ENCODE measurements at regions not wholly inside any gene's neighbourhood (a gene's known extent, or its start where the extent isn't known, plus 50 kb on each side); places are given as distances from the start of the nearest gene placed in this dataset.

- DNase-seq: no peak
- H3K4me1 ChIP-seq (ENCODE audit: control insufficient read depth in 5 of 5, insufficient read depth in 5 of 5, low read length in 5 of 5): peaks cover 0 to 4% (median 0%) of the 10 kb centered on the region in 5 donors
- no peaks in the 10 kb centered on the region for H3K27me3 ChIP-seq (ENCODE audit: control insufficient read depth in 3 of 3, insufficient read depth in 3 of 3, low read length in 2 of 3)
- WGBS, 2 donors: 91 to 92% methylated on average over 7 of the region's 7 CpGs
- no peaks in the 10 kb centered on the region for H3K36me3 ChIP-seq (ENCODE audit: control insufficient read depth in 4 of 4, insufficient read depth in 4 of 4, low read length in 4 of 4)
- ATAC-seq (ENCODE audit: insufficient read depth, low FRiP score): no peak
- peaks cover 0 to 2% (median 1%) of the 10 kb centered on the region in 4 donors for H3K9me3 ChIP-seq (ENCODE audit: control insufficient read depth in 4 of 4, insufficient read depth in 3 of 4, low read length in 3 of 4)
- H3K27ac ChIP-seq (ENCODE audit: low read depth in 1 of 2, low read length in 1 of 2): no peak overlapping the region
- H3K4me3 ChIP-seq: no peak overlapping the region
- H3K9ac ChIP-seq (ENCODE audit: insufficient read depth in 1 of 2, low read length in 2 of 2): no peak overlapping the region
- no peak for TF ChIP-seq CTCF (IDR thresholded peaks at IDR 0.05; ENCODE audit: control extremely low read depth, extremely low read depth)
Measured at GRCh38 chr14:65318636-65319506, 93.7 kb upstream of the FUT8 start.

GRCh38 chr14:65320661-65321308, 91.7 kb upstream of the FUT8 start:
- Histone ChIP-seq H3K27ac (ENCODE audit: low read depth in 1 of 2, low read length in 1 of 2) (no peak overlapping the region), H3K27me3 (ENCODE audit: control insufficient read depth in 3 of 3, insufficient read depth in 3 of 3, low read length in 2 of 3) (no peaks in the 10 kb centered on the region), H3K4me1 (ENCODE audit: control insufficient read depth in 5 of 5, insufficient read depth in 5 of 5, low read length in 5 of 5) (peaks cover 0 to 4% (median 0%) of the 10 kb centered on the region in 5 donors), H3K9ac (ENCODE audit: insufficient read depth in 1 of 2, low read length in 2 of 2) (no peak overlapping the region), H3K4me3 (no peak overlapping the region), H3K9me3 (ENCODE audit: control insufficient read depth in 4 of 4, insufficient read depth in 3 of 4, low read length in 3 of 4) (peaks cover 0 to 2% (median 1%) of the 10 kb centered on the region in 4 donors), H3K36me3 (ENCODE audit: control insufficient read depth in 4 of 4, insufficient read depth in 4 of 4, low read length in 4 of 4) (no peaks in the 10 kb centered on the region)
- no peak for TF ChIP-seq CTCF (IDR thresholded peaks at IDR 0.05; ENCODE audit: control extremely low read depth, extremely low read depth)
- WGBS, 2 donors: 86 to 87% methylated on average over 2 of the region's 2 CpGs
- ATAC-seq (ENCODE audit: insufficient read depth, low FRiP score) (no peak), DNase-seq (no peak)

GRCh38 chr14:65321370-65321875, 91.1 kb upstream of the FUT8 start:
- Histone ChIP-seq H3K4me1 (ENCODE audit: control insufficient read depth in 5 of 5, insufficient read depth in 5 of 5, low read length in 5 of 5) (peaks cover 0 to 4% (median 0%) of the 10 kb centered on the region in 5 donors), H3K27me3 (ENCODE audit: control insufficient read depth in 3 of 3, insufficient read depth in 3 of 3, low read length in 2 of 3) (no peaks in the 10 kb centered on the region), H3K9me3 (ENCODE audit: control insufficient read depth in 4 of 4, insufficient read depth in 3 of 4, low read length in 3 of 4) (no peaks in the 10 kb centered on the region), H3K9ac (ENCODE audit: insufficient read depth in 1 of 2, low read length in 2 of 2) (no peak overlapping the region), H3K27ac (ENCODE audit: low read depth in 1 of 2, low read length in 1 of 2) (no peak overlapping the region), H3K4me3 (no peak overlapping the region), H3K36me3 (ENCODE audit: control insufficient read depth in 4 of 4, insufficient read depth in 4 of 4, low read length in 4 of 4) (no peaks in the 10 kb centered on the region)
- ATAC-seq (ENCODE audit: insufficient read depth, low FRiP score): no peak
- 46 to 60% methylated on average over 3 of the region's 3 CpGs for WGBS, 2 donors
- no peak for DNase-seq
- no peak for TF ChIP-seq CTCF (IDR thresholded peaks at IDR 0.05; ENCODE audit: control extremely low read depth, extremely low read depth)

Measured in lung (tissue), 11 donors.